ENCODE measurements at regions not wholly inside any gene's neighbourhood (a gene's known extent, or its start where the extent isn't known, plus 50 kb on each side); places are given as distances from the start of the nearest gene placed in this dataset.

DNA sequence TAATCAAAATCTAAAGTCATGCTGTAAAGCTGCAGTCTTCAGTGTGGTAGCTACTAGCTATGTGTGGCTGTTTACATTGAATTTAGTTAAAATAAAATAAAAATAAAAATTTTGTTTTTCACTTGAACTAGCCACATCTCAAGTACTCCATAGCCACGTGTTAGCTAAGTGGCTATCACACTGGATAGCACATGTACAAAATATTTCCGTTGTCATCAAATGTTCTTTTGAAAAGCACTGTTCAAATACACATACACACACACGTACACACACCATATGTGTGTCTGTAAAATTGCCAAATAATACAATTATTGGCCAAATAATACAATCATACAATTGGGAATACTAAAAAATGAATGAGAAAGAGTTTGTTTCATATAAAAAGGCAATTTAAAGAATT is 778.2 kb upstream of the FLRT2 start:
- DNase-seq (ENCODE audit: low read depth in 2 of 2): no peak

DNA sequence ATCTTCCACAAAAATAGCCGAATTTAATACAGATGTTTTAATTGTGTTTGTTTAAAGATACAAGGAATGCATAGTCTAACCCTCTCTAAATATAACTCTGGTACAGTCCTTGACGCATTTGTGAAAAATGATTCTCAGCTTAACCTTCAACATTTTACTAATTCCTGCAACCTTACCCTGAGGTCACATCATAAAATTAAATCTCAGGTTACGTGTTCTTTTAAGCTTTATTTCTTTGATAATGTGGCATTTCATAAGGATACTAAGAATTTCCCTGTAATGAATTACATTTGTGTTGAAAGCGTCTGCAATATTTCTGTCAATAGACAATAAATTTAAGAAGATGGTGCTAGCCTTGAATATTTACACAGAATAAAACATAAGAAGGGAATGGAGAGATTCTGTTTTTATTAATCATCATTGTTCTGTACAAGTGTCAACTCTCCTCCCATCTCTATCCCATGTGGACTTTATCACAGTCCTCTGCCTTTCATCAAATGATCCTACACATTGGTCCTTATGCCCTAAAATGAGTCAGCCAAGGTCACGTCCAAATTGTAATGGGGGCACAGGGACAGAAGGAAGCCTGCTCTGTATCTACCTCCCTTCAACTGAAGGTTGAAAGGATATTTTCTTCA is 769.3 kb upstream of the FLRT2 start:
- DNase-seq (ENCODE audit: low read depth in 2 of 2): no peak

DNA sequence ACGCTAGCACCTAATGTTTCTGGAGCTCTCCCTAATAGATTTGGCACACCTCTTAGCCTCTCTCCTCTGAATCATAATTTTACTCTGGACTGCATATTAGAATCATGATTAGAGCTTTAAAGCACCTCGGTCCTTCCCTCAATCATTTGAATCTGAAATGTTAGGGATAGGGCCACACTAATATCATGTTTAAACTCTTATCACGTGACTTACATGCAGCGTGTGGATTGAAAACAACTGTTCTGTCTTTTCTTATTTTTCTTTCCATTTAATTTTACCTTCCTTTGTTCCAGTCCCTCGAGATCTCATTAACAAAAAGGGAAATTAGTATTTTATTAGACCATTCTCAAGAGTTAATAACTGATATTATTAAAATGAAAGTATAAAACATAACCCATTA is 762.5 kb upstream of the FLRT2 start:
- DNase-seq (ENCODE audit: low read depth in 2 of 2): no peak

DNA sequence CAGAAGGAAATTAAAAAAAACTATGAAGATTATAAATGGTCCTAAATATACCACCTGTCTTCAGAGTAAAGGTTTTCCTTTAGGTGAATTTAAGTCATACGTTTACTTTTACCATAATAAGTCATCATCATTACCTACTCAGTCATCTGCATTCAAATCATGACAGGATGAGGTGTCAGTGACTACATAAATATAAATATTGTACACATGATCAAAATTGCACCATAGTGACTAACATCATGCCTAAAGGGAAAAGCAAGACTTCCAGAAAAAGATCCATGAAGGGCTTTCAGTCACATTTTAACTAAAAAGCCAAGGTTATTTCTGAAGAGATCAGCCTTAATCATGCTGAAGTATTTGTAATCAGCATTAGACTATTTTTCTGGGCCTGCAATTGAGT is 759.9 kb upstream of the FLRT2 start:
- DNase-seq (ENCODE audit: low read depth in 2 of 2): no peak

DNA sequence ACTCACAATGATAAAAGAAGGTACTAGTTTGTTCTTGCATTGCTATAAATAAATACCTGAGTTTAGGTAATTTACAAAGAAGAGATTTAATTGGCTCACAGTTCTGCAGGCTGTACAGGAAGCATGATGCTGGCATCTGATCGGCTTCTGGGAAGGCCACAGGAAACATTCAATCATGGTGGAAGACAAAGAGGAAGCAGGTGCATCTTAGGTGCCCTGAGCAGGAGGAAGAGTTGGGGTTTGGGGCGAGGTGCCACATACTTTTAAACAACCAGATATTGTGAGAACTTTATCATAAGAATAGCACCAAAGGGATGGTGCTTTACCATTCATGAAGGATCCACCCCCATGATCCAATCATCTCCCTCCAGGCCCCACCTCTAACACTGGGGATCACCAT is 752.6 kb upstream of the FLRT2 start:
- DNase-seq (ENCODE audit: low read depth in 2 of 2): no peak

DNA sequence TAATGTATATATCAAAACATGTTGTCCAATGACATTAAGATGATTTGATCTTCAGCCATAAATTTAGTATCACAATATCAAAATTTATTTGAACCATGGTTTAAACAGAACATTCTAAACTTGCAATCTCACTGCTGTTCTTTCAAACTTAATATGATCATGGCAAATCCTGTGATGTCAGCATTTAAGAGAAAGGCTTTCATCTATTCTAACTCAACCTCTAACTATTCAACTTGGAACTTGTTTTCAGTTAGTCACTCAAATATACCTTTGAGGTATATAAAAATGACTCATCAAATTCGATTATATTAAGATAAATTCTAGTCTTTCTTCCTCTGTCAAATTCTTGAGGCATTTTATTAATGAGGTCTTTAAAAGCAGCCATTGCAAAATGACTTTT is 747.0 kb upstream of the FLRT2 start:
- DNase-seq (ENCODE audit: low read depth in 2 of 2): no peak

DNA sequence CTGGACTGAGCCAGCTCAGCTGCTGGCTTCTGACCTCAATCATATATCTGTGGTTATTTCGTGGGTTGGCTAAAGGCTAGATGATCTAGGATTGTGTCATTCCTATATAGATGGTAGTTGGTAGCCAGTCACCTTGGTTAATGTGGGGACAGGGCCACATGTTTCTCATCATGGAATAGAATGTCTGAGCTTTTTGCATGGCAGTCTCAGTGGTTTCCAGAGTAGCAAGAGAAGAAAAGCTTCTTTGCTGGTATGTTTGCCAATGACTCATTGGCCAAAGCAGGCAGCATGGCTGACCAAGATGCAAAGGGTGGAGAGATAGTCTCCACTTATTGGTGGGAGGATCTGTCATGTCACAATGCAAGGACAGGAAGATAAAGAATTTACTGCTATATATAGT is 746.4 kb upstream of the FLRT2 start:
- DNase-seq (ENCODE audit: low read depth in 2 of 2): no peak

DNA sequence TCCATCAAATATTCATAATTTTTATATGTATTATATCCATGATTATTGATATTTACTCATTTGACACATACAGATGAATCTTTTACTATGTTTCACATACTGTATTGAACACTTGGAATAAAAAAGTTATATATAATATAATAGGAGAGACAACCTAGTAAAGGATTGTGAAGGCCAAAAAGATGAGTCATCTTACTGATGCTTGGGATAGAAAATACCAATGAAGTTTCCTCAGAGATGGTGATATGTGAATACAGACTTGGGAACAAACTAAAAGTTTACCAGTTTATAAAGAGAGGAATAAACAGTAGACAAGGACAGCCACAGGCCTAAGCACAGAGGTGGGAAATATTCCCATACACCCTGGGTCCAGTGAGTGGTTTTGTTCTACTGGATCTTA is 743.9 kb upstream of the FLRT2 start:
- DNase-seq (ENCODE audit: low read depth in 2 of 2): no peak

DNA sequence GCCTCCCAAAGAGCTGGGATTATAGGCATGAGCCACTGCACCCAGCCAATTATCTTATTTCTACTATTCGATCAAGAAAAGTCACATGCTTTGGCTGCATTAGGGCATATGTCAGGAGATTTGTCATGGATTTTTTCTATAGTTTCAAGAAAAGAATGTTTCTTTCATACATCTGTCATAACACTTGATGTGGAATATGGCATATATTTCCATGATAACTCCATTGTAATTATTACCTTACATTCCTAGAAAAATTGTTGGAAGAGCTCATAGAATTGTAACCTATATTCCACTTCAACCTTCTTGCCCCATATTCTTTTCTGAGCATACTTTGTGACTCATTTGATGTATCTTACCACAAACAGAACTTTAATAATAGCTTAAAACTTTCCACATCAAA is 740.9 kb upstream of the FLRT2 start:
- DNase-seq (ENCODE audit: low read depth in 2 of 2): no peak

DNA sequence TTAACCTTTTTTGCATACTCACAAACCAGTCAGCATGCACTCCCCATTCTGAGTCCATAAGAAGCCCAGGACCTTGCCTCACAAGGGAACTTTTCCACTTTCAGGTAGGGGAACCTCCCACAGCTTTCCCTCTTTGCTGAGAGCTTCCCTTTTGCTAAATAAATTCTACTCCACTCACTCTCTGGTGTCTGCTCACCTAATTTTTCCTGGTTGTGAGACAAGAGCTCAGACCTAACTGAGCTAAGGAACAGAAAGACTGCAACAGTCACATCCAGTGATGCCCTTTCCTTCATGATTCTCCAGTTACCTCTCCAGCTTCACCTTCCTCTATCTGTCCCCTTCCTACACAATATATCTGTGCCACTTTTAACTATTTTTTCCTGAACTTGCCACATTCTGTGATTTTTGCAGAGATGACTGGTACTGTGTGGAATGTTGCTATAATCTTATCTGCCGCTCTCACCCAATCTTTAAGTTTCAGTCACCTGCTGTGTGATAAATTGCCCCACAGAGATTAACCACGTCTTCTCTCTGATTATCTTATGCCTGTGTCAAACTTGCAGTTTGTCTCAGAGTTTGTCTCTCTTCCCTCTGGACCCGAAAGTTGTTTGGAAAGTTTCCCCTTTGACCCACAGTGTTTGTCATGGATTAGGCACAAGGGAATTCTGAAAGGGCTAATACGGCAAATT is 737.1 kb upstream of the FLRT2 start:
- no peak for DNase-seq (ENCODE audit: low read depth in 2 of 2)

DNA sequence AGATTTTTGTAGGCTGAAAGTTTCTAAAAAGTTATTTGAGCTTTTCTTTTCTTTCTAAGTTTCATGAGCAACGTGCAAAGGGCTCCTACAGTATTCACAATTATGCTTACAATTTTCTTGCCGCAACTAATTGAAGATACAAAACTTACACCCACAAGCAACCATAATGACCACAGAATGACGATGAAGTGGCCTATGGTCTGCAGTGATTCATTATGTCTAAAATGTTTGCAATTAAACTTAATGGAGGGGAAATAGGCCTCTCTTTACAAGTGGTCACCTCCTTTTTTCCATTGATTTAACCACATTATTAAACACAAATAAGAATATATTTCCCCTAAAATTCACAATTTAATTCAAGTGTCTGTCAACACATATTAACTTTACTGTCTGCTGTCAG is 732.6 kb upstream of the FLRT2 start:
- no peak for DNase-seq (ENCODE audit: low read depth in 2 of 2)

DNA sequence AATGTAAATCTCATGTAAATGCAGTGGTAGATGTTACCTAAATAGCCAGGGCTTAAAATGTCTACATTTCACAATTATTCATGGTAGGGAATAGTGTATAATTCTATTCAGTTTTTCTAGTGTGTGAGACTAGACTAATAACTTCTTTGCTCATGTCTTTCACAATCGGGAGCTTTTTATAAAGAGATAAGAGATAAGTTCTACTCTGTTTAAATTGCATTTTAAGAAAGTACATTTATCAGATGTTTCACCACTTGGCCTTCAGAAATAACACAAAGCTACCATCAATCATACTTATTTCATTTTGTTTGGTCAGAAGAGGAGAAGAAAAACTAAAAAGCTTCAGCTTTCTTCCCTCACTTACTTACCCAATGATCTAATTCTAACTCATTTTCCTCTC is 725.5 kb upstream of the FLRT2 start:
- DNase-seq (ENCODE audit: low read depth in 2 of 2): no peak

DNA sequence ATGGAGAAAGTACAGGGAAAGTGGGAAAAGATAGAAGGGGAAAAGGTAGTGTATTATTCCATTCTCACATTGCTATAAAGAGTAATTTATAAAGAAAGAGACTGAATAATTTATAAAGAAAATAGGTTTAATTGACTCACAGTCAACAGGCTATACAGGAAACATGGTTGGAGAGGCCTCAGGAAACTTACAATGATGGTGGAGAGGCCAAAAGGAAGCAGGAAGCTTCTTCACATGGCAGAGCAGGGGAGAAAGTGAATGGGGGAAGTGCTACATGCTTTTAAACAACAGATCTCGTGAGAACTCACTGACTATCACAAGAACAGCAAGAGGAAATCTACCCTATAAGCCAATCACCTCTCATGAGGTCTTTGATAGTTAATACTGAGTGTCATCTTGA is 725.0 kb upstream of the FLRT2 start:
- no peak for DNase-seq (ENCODE audit: low read depth in 2 of 2)

DNA sequence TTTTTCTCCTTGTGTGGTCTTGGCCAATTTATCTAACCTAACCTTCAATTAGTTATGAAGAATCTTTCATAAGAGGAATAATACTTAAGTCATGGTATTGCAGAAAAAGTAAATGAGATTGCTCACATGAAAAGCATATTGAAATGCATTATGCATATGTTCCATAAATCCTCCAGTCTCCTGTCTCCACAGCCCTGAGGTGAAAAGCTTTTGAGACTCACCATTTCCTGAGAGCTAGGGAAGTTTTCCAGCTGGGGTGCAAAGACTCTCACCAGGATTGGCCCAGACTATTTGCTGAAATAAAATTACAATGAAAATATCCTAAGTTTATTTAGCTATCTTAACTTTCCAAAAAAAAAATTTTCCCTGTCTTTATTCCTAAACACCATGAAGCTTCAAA is 723.8 kb upstream of the FLRT2 start:
- DNase-seq (ENCODE audit: low read depth in 2 of 2): no peak

DNA sequence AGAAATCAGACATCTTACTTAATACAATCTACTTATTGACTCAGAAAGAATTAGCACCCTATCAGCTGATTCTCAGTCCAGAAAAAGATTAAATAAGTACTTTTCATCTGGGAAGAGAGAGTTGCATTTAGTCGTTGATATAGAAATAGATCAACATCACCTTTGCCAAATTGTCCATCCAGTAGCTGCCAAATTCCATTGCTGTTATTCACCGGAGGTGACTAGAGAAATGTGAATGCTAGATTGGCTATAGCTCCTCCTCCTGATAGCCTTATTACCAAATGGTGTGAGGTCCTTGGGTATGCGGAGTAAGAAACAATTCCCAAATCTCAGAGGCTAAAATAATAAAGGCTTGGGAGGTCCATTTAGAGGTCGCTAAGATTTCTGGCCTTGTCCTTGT is 723.3 kb upstream of the FLRT2 start:
- no peak for DNase-seq (ENCODE audit: low read depth in 2 of 2)

DNA sequence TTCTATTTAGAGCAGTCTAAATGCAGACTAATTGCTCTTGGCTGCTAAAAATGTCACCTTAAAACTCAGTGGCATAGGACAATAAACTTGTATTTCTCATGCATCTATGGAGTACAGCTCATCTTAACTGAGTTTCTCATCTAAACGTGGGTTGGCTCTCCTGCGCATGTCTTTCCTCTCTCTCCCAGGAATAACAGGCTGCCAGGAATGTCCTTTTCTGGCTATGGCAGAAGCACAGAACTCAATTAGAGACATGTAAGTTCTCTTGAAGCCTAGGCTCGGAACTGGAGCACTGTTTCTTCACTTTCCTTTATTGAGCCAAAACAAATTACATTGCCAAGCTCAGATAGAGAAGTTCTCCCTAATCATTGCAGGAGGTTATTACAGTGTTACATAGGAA is 722.3 kb upstream of the FLRT2 start:
- no peak for DNase-seq (ENCODE audit: low read depth in 2 of 2)

DNA sequence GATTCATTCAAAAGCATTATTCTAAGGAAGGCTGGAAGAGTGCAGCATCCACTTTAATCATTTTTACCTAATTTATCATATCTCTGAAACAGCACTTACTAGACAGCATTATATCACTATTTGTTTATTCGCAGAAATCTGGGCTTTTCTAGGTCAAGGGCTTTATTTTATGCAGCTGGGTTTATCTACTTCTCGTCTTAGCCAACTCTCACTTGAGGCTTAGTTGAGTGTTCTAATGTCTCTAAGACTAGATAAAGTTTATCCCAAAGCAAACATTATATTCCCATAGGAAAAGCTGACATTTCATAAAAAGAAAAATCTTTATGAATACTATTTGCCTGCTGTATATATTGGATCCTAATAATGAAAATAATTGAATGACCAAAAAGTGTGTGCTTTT is 720.8 kb upstream of the FLRT2 start:
- no peak for DNase-seq (ENCODE audit: low read depth in 2 of 2)

DNA sequence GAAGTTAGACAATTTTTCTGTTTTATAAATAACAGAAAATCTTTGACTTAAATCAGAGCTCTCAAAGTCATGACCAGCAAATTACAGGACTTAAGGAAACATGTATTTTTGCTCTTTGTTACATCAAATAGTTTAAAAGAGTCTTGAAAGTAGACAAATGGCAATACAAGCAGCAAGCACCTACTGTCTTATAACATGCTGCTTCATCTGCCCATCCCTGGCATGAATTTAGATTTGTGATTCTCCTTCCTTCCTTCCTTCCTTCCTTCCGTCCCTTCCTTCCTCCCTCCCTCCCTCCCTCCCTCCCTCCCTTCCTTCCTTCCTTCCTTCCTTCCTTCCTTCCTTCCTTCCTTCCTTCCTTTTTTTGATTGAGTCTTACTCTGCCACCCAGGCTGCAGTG is 715.6 kb upstream of the FLRT2 start:
- DNase-seq (ENCODE audit: low read depth in 2 of 2): no peak

DNA sequence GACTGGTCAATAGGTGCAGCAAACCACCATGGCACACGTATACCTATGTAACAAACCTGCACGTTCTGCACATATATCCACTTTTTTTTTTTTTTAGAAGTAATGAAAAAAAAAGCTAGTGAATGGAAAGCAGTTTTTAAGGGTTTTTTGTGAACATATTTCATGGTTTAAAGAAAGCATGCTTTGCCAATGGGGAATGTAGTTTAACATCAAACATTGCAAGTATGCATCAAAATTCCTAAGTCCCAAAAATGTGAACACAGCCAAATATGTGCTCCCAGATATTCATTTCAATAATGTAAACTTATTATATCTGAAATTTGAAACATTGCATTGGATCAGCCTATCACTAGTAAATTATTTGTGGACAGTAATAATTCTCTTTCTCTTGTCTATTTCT is 710.4 kb upstream of the FLRT2 start:
- DNase-seq (ENCODE audit: low read depth in 2 of 2): no peak

DNA sequence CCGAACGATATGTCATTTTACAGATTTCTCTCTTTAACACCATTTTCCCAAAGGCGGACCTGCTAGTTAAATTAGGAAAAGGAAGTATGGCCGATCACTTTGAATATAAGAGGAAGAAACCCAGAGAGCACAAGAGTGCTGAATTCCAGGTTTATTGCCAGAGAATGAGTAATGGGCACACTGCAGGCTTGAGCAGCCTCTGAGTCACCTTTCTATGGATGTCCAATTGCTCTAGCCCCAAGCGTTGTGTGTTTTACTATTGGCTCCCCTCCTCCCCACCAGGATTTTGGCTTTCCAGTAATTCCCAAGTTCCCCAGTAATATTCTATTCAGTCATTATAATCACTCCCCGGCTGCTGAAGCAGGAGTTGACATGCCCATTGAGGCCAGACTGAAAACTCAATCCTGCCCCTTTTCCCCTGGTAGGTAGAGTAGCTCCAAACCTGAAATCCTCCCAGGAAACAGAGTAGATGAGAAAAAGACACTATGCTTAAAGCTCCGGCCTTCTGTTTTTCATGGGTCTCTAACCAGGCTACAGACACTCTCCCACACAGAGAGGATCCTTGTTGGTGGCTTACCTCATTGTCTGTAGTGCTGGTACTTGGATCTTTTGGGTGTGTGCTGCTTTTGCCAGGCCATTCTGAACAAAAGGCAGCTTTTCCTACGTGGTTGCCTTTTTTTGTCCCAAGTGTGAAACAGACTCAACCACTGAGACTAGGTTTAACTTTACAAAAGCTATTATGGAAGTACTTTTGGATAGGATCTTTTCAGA is 704.3 kb upstream of the FLRT2 start:
- DNase-seq (ENCODE audit: low read depth in 2 of 2): no peak

DNA sequence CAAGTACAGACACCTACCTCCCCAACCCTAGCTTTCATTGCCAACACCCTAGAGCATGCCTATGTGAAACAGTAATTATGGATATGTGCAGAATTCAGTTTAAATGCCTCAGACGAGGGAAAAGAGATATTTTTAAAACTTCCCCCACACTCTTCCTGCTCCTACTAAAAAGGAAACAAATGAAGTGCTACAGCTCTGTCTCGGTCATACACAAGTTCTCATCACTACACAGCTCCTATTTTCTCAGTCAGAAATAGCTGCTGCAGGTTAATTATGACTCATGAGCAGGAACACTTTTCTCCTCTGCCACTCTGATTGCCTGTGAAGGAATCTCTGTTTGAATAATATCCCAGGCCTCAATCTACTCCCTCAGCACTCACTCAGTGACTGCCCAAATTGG is 703.6 kb upstream of the FLRT2 start:
- DNase-seq (ENCODE audit: low read depth in 2 of 2): no peak

DNA sequence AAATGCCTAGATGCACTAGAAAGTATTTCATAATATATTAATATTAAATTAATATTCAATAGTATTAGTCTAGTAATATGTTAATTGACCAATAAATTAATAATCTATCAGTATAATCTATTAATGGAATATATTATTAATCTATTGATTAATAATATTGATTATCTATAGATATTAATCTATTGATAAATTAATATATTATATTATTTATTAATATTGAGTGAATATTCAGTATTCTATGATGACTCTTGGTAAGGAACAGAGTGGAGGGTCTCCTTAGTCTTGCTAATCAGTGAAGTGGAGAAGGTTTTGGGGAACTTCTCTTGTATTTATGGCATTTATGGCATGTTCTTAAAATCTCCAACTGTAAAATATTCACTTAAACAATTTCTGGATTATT is 679.3 kb upstream of the FLRT2 start:
- no peak for DNase-seq (ENCODE audit: low read depth in 2 of 2)

All from stimulated activated CD8-positive, alpha-beta memory T cell treated with anti-CD3 and anti-CD28 coated beads, Interleukin-2, amount 100 ng/mL, for 48 hours (primary cell).